GM21360 (cell line): ENCODE measurements at regions not wholly inside any gene's neighbourhood (a gene's known extent, or its start where the extent isn't known, plus 50 kb on each side); places are given as distances from the start of the nearest gene placed in this dataset.

Source experiments
- ATAC-seq: cut with Tn5 transposase; IDR thresholded peaks from one replicate; pipeline ENCODE4 v1.9.1; 2021; ENCODE audit warnings: mild to moderate bottlenecking, moderate library complexity; ENCODE audit not compliant: unreplicated experiment

DNA sequence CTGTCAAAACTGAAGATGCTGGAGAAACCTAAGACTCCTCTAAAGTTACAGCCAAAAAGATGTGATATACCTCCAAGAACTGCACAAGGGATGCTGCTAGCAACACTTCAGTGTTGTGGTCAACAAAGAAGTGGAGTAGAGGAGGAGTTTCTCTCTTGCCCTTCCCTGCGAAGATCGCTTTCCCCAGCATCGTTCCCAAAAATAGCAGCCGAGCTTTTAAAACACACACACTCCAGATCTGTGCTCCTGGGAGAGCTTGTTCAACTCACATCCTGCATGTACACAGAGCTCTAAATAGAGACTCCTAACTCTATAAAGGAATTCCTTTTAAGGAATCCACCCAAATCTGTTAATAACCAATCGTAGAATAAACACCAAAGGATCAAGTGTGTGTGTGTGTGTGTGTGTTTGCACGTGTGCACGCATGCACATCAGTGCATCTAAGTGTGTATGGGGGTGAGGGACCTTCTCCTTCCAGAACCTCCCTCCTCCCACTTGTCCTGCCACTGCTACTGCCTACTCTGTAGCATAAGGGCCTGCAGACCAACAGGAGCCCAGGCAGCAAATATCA lies 58.5 kb downstream of the PSMG1 start:
- no peak for ATAC-seq

DNA sequence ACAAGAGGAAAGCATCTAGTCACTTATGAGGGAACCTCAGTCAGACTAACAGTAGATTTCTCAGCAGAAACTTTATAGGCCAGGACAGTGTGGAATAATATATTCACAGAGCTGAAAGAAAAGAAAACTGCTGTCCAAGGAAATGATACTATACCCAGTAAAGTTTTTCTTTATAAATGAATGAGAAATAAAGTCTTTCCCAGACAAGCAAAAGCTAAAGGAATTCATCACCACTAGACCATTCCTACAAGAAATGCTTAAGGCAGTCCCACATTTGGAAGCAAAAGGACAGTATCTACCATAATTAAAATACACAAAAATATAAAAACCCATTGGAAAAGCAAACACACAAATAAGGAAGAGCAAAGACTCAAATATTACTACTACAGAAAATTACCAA lies 59.9 kb downstream of the PSMG1 start:
- no peak for ATAC-seq

DNA sequence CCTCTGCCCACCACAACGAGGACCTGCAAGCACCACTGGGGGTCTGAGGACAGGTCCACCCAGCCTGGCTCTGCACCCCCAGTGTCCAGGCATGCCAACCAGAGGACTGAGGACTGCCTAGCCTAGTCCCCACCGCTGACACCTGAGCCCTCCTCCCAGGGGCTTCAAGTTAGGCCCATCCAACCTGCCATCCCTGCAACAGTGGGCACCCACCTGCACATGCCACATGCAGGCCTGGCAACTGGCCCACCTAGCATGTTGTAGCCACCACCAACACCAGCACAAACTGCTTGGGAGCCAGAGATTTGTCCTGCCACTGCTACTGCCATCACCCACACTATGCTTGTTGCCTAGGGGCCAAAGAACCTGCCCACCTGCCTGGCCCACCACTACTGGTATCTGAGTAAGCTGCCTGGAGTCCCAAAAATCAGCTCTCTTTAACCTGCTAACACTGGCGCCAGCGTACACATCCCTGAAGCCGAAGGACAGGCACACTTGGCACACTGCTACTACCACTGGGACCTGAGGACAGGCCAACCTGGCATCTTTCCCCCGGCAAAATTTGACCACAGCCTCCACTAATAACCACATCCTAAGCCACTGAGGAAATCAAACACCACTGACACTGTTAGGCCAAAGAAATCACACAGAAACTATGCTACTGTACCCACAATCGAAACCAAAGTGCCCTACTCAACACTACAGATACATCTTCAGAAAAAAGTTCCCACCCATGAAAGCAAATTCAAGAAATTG lies 61.5 kb downstream of the PSMG1 start:
- no peak for ATAC-seq

DNA sequence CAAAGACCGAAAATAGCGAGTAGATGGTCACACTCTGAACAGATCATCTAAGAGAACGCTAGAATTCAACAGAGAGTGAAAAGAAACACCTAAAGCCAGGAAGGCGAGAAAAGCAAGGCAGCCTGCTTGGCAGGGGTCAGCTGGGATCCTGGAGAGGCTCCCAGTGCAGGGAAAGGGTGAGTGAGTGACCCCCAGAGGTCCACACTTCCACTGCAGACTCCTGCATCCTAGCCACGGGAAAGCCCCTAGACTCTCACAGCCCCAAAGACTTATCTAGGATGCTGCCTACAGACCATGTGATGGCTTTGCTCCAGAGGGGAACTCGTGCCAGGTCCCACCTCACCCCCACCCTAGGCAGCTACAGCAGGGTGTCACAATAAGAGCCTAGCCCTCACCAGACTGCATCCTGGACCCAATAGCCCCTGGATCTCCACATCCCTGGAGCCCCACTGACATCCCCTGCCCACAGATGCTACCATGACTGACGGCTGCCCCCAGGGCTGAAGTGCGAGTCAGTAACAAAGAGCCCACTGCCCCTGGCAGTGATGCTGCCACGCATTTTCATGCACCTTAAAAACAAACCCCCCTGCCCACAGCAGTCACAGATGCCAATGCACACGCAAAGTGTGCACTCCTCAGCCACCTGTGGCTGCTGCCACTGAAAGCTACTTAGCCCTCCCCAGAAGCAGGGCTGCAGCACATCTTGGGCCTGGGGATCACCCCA lies 62.2 kb downstream of the PSMG1 start:
- ATAC-seq = no peak

DNA sequence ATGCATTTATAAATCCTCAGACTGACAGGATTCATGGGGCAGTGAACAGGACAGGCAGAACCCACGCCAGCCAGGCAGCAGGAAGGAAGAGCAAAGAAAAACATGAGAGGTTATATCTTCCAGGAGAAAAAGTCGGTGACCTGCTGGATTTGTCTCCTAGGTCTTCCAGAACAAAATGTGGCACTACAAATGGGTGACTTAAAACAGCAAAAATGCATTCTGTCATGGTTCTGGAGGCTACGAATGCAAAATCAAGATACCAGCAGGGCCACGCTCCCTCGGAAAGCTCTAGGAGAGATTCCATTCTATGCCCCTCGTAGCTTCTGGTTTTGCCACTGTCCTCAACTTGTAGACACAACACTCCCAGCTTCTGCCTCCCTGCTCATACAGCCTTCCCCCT lies 63.4 kb downstream of the PSMG1 start:
- no peak for ATAC-seq

DNA sequence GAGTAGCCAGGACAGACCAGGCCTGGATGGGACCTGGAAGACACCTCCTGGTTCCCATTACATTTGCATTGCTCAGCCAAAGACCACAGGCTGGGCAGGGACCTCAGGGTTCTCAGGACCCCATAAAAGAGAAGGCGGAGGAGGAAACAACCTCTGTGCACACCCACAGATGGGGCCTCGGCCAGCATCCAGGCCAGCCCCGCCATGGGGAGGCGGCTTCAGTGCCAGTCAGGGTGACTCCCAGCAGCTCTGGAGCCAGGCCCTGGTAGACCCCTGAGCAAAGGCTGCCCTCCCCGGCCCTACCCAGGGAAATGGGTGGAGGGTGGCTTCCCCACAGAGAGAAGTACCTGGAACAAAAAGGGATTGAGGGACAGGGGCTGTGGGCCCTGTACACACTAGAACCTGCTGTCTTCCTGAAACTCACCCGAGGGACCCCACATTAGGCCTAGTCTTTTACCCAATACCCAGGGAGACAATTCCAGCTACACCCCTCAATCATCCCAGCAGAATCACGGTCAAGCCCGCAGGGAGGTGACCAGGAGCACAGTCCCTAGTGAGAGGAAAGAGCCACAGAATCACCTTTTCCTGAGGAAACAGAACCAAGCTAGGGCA lies 64.5 kb downstream of the PSMG1 start:
- no peak for ATAC-seq

DNA sequence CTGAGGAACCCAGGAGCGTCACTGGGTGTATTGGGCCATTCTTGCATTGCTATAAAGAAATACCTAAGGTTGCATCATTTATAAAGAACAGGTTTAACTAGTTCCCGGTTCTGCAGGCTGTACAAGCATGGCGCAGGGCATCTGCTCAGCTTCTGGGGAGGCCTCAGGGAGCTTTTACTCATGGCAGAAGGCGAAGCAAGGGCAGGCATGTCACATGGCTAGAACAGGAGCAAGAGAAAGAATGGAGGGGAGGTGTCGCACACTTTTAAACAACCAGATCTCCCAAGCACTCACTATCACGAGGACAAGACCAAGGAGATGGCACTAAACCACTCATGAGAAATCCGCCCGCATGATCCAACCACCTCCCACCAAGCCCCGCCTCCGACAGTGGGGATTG lies 65.2 kb downstream of the PSMG1 start:
- ATAC-seq = no peak

DNA sequence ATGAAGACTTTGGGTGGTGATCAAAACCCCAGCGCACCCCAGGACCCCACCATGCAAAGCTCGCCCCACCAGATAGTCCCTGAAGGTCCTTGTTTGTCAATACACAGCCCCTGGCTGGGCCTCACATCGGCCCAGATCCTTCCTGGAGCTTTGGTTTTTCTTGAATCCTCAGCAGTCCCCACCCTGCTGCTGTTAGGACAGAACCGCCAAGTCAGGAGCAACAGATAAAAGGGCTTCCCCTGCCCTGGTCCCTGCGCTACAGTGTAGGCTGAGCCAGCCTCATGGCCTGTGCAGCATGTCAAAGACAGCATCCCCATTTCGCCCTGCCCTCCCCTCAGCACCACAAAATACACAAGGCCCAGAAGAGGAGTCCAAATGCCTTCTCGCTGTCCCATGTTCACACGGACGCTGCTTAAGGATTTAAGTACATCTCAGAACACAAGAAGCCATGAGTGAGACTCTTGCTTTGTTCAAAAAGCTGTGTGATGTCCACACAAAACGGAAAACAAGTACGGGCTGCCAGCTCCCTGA lies 65.7 kb downstream of the PSMG1 start:
- ATAC-seq = no peak

DNA sequence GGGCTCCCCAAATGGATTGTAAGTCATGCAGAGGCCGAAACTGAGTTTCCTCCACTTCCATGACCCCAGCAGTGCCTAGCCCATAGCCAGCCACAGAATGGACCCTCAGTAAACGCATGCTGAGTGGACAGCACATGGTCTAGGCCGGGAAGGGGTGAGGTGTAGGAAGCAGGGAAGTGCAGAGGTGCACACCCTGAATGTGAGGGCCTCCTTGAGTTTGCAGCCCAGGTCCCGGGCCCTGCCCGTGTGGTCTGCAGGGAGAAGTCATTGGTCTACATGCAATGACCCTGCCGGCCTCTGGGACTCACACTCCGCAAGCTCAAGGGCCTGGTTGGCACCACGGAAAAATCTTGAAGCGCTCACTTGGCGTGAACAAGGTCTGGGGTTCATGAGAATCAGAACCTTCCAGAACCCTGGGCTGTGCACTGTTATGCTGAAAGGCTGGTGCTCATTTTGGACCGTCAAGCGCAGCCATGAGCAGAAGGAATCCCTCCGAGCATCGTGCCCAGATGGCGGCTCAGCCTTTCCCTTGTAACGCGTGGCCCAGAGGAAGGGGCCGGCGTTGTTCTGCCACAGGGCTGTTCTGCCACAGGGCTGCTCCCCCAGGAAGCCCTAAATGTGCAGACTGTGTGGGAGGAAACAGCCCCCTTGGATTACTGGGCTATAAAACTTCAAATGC lies 66.4 kb downstream of the PSMG1 start:
- no peak for ATAC-seq

DNA sequence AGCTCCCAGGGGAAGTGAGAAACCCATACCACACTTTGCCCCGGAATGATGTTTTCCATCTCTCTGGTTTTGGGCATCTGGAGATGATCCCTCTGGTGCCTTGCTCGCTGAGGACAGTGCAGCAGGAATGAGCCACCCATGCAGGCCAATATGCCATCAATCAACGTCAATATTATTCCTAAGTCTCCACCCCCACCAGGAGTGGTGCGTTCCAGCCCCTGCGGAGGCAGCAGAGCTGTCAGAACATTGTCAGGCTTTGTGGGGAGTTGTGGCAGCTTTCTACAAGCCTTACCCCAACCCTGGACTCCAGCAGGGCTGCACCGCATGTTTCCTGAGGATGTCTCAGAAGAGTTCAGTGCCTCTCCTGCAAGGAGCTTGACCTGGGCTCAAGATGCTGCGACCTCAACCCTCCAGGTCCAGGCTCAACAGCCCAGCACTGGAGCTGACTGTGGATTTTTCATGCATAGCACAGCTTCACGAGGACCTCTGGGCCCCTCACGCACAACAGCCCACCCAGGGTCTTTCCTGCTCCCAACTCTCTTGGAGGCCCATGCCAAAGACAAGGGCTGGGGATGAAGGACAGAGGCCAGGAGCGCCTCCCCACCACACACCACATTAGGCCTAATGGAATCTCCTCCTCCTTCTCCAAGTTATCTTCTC lies 67.5 kb downstream of the PSMG1 start:
- no peak for ATAC-seq

DNA sequence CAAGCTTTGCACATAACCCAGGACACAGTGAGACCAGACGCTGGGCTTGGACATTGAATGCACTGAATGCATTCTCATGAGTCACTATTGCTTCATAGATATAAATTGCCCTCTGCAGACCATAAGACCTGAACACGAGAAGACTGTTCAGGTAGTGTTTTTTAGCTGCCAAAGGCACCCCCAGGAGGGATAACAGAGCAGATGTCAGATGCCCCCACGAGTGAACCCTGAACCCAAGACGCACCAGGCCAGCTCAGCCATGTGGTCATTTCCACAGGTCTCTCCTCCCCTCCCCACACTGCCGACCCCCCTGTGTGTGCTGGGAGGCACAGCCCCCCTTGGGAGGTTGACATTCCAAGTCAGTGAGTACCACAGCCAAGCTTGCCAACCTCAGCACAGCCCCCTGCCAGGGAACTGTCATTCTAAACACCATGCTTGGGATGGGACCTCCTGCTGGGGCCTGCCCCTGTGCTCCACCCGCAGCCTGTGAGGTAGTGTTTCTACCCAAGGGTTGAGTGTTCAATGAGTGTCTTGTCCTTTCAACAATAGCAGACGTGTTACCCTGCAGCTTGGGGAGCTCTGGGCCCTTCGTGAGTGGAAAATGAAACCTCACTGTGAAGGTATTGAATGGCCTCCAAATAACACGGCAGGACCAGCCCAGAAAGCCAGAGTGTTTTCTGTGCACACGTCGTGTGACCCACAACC lies 68.2 kb downstream of the PSMG1 start:
- ATAC-seq = no peak

DNA sequence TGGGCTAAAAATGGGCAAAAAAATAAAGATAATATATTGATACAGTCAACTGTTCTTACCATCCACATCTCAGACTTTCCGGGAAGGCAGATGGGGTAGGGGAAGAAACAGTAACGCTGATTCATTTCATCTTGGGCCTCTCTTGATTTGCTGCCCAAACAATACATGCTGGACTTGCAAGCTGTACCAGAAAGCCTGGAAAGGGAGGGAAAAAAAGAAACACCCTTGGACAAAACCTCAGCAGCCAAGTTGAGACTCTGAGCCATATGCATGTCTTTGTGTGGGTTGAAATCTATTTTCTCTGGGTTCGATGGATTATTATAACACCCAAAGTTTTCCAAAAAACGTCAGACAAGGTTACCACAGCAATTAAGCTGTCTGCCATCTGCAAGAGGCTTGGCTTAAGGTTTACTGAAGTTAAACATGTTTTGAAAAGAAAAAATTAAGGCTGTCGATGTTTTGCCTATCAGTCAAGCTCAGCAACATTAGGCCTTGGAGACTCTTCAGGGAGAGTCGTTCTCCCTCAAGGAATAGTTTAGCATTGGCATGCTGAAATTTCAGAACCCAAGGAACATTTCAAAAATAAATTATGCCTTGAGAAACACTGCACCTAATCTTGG lies 71.2 kb downstream of the PSMG1 start:
- no peak for ATAC-seq

DNA sequence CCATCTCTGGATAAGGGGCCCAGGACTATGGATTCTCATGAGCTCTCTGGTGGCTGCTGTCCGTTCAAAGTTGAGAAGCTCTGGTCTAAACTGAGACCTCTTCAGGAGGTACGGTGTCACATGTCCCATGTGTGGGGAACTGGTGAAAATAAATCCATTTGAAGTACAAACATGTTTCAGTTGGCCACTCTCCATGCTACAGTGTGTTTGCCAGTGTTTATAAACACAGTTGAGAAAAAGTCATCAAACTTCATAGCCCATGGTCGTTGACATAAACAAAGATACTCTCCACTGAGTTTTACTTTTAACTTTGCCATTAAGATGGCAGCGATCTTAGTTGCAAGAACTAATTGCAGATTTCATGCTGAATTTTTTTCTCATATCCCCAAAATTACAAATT lies 72.8 kb downstream of the PSMG1 start:
- ATAC-seq = no peak

DNA sequence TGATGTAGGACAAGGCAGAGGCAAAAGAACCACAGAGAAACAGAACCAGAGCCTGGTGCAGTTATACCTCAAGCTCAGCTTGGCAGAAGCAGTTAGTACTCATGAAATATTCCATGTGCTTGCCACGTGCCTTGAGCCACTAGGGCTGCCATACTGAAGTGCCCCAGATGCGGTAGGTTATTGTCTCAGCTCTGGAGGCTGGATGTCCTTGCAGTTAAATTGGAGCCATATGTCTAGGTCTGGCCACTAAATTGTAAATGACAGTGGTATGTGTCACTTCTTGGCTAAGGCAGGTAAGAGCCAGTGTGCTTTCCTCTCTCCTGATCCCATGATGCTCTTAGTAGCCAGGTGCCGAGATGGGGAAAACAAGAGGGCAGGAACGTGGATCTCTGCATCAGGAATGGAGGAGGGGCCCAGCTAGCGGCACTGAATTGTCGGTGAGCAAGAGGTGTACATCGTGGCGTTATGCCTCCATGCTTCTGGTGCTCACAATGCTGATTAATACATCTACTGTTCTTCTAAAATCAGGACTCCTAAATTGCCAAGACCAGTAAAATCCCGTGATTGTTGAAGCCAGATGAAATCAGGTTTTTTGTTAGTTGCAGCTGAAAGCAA lies 73.5 kb downstream of the PSMG1 start:
- ATAC-seq = no peak

DNA sequence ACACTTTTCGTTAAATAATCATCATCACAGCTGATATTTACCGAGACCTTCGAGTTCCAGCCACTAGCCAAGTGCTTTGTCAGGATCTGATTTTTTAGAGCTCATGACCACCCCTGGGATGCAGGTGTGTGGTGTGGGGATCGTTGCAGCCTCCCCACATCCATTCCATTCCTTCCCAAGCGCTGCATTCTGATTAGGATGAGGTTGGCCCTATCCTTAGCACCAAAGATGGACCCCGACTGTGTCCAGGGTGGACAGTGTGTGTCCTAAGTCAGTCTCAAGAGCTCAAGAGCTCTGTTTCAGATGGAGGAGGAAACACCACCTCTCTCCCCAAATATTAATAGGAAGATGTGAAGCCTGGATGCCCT lies 74.1 kb downstream of the PSMG1 start:
- ATAC-seq = no peak

DNA sequence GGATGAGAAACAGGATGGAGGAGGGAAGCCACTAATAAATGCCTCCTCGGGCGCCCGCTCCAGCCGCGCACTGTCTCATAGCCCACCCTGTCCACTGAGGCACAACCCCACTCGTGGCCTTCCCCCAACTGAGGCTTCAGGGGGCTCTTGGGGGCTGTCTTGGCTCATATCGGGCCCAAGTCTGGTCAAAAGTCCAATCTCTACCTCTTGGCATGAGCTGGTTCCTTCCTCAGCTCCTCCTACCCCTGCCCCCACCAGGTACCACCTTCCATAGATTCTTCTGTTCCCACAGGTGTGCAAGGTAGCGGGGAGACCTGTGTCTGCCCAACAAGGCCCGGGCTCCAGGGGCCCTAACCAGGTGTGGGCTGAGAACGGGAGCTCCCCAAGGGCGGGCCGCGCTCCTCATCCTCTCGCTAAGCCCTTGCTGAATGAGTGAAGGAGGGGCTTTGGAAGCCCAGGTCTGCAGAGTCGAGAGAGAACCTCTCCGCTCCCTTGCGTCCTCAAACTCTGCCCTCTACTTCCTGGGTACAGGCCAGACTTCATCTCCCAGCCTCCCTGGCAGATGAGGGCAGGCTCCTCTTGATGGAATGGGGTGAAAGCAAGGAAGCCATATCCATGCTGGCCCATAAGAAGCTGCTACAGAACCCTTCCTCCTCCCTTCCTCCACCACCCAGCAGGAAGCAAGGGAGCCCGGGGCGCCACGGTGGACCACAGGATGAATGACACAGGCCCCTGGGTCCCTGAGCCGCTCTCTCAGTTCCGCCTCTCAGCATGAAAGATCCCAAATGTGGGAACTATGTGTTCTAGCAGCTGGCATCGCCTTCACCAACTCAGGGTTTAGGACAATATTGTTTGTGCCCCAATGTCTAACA lies 74.7 kb downstream of the PSMG1 start:
- ATAC-seq = no peak

DNA sequence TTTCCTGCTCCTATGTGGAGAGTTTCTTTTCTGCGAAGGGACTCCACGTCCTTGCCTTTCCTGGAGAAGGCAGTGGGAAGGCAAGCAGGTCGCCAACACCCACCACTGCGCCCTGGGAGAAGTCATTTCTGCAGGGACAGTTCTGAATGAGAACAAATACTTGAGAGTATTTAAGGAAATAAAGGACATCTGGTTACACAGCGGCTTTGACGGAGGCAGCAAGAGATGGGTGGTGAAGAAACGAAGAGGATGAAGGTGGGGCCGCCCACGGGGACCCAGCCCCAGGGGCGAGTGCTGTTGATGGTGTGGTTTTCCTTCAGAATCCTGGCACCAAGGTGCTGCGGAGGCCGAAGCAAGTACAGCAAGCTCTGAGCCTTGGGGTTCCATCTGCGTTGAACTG lies 75.5 kb downstream of the PSMG1 start:
- ATAC-seq = no peak

DNA sequence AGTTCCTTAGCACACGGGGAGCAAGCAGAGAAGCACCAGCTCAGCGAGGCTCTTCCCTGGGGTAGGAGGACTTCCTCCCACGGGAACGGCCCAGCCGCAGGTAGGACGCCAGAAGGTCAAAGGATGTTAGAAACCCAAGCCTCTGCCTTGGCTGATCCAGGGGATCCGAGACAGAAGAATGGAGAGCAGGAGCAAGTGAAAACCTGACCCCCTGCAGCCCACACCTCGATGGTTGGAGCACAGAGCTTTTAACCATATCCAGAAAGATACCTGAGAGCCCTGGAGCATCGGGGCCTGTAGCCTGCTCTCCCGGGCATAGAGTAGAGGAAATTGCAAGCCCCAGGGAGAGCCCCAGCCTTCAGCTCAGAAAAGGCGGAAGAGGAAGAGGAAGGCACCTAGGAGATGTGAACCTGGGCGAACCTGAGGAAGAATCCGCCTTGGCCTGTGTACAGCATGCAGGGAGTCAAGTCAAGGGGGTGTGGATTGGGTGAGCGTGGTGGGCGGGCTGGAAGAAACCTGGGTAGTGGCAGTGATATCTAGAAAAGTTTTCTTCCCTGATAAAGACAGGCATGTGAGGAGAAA lies 76.3 kb downstream of the PSMG1 start:
- ATAC-seq = no peak
